Stomach (tissue), 4 donors: ENCODE measurements at regions not wholly inside any gene's neighbourhood (a gene's known extent, or its start where the extent isn't known, plus 50 kb on each side); places are given as distances from the start of the nearest gene placed in this dataset.

Experiments
- EP300 ChIP-seq: sonication (generic); formaldehyde crosslinking; IDR thresholded peaks from one replicate; pipeline ENCODE4 v1.6.1; 2017; ENCODE audit warnings: antibody characterized with exemption
- POLR2A ChIP-seq, 4 donors: fragments of 450-650 bp; IDR thresholded peaks; one replicate each; pipeline ENCODE4 v1.6.1; 2016; ENCODE audit warnings: antibody characterized with exemption in 4 of 4, control low read depth in 2 of 4, mild to moderate bottlenecking in 1 of 4, moderate library complexity in 1 of 4
- POLR2AphosphoS5 ChIP-seq, 3 donors: sonication (generic); formaldehyde crosslinking; IDR thresholded peaks; one replicate each; pipeline ENCODE4 v1.6.1; 2016; ENCODE audit warnings: antibody characterized with exemption in 3 of 3
- TF ChIP-seq, protein P1 (sequence below), 7 experiments: fragments of 450-650 bp in 4 of 7; fragments of 200-600 bp in 3 of 7; sonication (generic) in 3 of 7; IDR thresholded peaks; one replicate each; pipeline ENCODE4 v1.5.1; 2016 to 2019; ENCODE audit warnings: antibody characterized with exemption in 7 of 7, control low read depth in 2 of 7, mild to moderate bottlenecking in 1 of 7

DNA sequence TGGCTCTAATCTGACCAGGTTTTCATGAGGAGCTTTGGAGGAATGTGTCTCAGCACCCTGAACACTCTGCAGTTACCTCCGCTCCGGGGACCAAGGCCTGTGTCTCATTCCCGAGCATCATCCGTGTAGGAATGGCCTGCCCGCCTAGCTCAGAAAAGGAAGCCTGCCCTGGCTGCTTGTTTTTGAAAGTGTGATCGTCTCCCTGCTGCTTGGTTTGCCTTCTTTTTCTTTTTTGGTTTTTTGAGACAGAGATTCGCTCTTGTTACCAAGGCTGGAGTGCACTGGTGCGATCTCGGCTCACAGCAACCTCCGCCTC lies 73.3 kb downstream of the CRLF2 start:
- TF ChIP-seq, protein P1, sequence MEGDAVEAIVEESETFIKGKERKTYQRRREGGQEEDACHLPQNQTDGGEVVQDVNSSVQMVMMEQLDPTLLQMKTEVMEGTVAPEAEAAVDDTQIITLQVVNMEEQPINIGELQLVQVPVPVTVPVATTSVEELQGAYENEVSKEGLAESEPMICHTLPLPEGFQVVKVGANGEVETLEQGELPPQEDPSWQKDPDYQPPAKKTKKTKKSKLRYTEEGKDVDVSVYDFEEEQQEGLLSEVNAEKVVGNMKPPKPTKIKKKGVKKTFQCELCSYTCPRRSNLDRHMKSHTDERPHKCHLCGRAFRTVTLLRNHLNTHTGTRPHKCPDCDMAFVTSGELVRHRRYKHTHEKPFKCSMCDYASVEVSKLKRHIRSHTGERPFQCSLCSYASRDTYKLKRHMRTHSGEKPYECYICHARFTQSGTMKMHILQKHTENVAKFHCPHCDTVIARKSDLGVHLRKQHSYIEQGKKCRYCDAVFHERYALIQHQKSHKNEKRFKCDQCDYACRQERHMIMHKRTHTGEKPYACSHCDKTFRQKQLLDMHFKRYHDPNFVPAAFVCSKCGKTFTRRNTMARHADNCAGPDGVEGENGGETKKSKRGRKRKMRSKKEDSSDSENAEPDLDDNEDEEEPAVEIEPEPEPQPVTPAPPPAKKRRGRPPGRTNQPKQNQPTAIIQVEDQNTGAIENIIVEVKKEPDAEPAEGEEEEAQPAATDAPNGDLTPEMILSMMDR (IDR thresholded peaks at IDR 0.05), result no peak
- TF ChIP-seq POLR2AphosphoS5 (IDR thresholded peaks at IDR 0.05), result no peak
- TF ChIP-seq EP300, result no peak
- TF ChIP-seq POLR2A (IDR thresholded peaks at IDR 0.05), result no peak
